Gastrocnemius medialis (tissue), 4 donors: ENCODE measurements at regions not wholly inside any gene's neighbourhood (a gene's known extent, or its start where the extent isn't known, plus 50 kb on each side); places are given as distances from the start of the nearest gene placed in this dataset.

Experiments used
- ATAC-seq, 2 donors: fragments of 150-250 bp; one replicate each; pipeline ENCODE4 v1.9.1; 2016
- DNase-seq, 2 donors: peaks; one replicate each; pipeline ENCODE4 v3.0.0-alpha.2; 2019
- H3K27ac ChIP-seq, 4 donors: fragments of 200-600 bp; sonication (generic); 1 replicate in 1 of 4; 2 replicates in 3 of 4; pipeline ENCODE4 v1.5.1; 2016 to 2018; ENCODE audit warnings: mild to moderate bottlenecking in 2 of 4, moderate library complexity in 1 of 4
- H3K27me3 ChIP-seq, 3 donors: fragments of 200-600 bp; sonication (generic) in 2 of 3; 1 replicate in 1 of 3; 2 replicates in 2 of 3; pipeline versions ENCODE4 v1.5.1 to v1.6.0; 2016 to 2019; ENCODE audit warnings: mild to moderate bottlenecking in 1 of 3, moderate library complexity in 1 of 3
- H3K36me3 ChIP-seq, 2 donors: fragments of 200-600 bp; sonication (generic) in 1 of 2; one replicate each; pipeline ENCODE4 v1.5.1; 2017 to 2018
- H3K4me1 ChIP-seq, 2 donors: fragments of 200-600 bp; sonication (generic) in 1 of 2; one replicate each; pipeline ENCODE4 v1.5.1; 2016 to 2017; ENCODE audit warnings: mild to moderate bottlenecking in 2 of 2
- H3K4me3 ChIP-seq, 4 donors: fragments of 200-600 bp; sonication (generic) in 3 of 4; 1 replicate in 1 of 4; 2 replicates in 3 of 4; pipeline ENCODE4 v1.5.1; 2016 to 2019; ENCODE audit warnings: mild to moderate bottlenecking in 2 of 4
- H3K9me3 ChIP-seq, 3 donors: fragments of 200-600 bp; sonication (generic) in 2 of 3; 1 replicate in 1 of 3; 2 replicates in 2 of 3; pipeline ENCODE4 v1.5.1; 2016 to 2019
- CTCF ChIP-seq, 5 experiments: fragments of 450-650 bp in 3 of 5; fragments of 200-600 bp in 2 of 5; sonication (generic) in 2 of 5; IDR thresholded peaks in 4 of 5; conservative IDR thresholded peaks in 1 of 5; 1 replicate in 4 of 5; 2 replicates in 1 of 5; pipeline ENCODE4 v1.5.1; 2016 to 2019; ENCODE audit warnings: antibody characterized with exemption in 5 of 5, mild to moderate bottlenecking in 3 of 5, moderate library complexity in 3 of 5
- POLR2A ChIP-seq, 2 donors: fragments of 450-650 bp; IDR thresholded peaks; one replicate each; pipeline ENCODE4 v1.6.1; 2017; ENCODE audit warnings: antibody characterized with exemption in 2 of 2, mild to moderate bottlenecking in 2 of 2, moderate library complexity in 2 of 2
- in situ Hi-C, 4 donors: fragments of 200-750 bp; cut with MboI; loops; one replicate each; pipeline versions ENCODE4 v1.15.0 to v1.8.0; 2017; ENCODE audit warnings: low sequenced_read_pairs in 4 of 4
- intact Hi-C: fragments of 100-400 bp; cut with DNase I; formaldehyde crosslinking; loops from one replicate; pipeline ENCODE4 v1.15.1; 2023; ENCODE audit warnings: low total_unique reads

- TF ChIP-seq POLR2A (IDR thresholded peaks at IDR 0.05) (no peak), CTCF (IDR thresholded peaks at IDR 0.05 in 4 of 5, conservative IDR thresholded peaks at IDR 0.05 in 1 of 5) (no peak)
- ATAC-seq = no peak
- in situ Hi-C loops (no loop called here), intact Hi-C loops (no loop called here)
- H3K27ac ChIP-seq = no peak overlapping the region
- no peak for DNase-seq
- no peaks in the 10 kb centered on the region for H3K9me3 ChIP-seq
- H3K4me1 ChIP-seq = no peaks in the 10 kb centered on the region
- no peaks in the 10 kb centered on the region for H3K27me3 ChIP-seq
- H3K36me3 ChIP-seq = no peaks in the 10 kb centered on the region
- H3K4me3 ChIP-seq = no peak overlapping the region
These were observed 121.3 kb downstream of the TFAP2B start for GRCh38 chr6:50939931-50940330.

- Histone ChIP-seq H3K4me1 (no peaks in the 10 kb centered on the region), H3K27me3 (no peaks in the 10 kb centered on the region), H3K27ac (no peak overlapping the region), H3K4me3 (no peak overlapping the region), H3K36me3 (no peaks in the 10 kb centered on the region), H3K9me3 (no peaks in the 10 kb centered on the region)
- TF ChIP-seq POLR2A (IDR thresholded peaks at IDR 0.05) (no peak), CTCF (IDR thresholded peaks at IDR 0.05 in 4 of 5, conservative IDR thresholded peaks at IDR 0.05 in 1 of 5) (no peak)
- in situ Hi-C loops (no loop called here), intact Hi-C loops (no loop called here)
- DNase-seq (no peak), ATAC-seq (no peak)
These were observed 127.1 kb downstream of the TFAP2B start for GRCh38 chr6:50945789-50946188.

GRCh38 chr6:50952092-50952907, 133.6 kb downstream of the TFAP2B start:
- Histone ChIP-seq H3K4me1 (peaks cover 0 to 2% of the 10 kb centered on the region in 2 donors), H3K27me3 (no peaks in the 10 kb centered on the region), H3K9me3 (no peaks in the 10 kb centered on the region), H3K36me3 (no peaks in the 10 kb centered on the region), H3K27ac (no peak overlapping the region), H3K4me3 (no peak overlapping the region)
- TF ChIP-seq POLR2A (IDR thresholded peaks at IDR 0.05) (no peak), CTCF (IDR thresholded peaks at IDR 0.05 in 4 of 5, conservative IDR thresholded peaks at IDR 0.05 in 1 of 5) (no peak)
- intact Hi-C loops = no loop called here
- ATAC-seq = no peak
- DNase-seq = no peak
- in situ Hi-C loops = no loop called here

- intact Hi-C loops = no loop called here
- no peak for DNase-seq
- no peak overlapping the region for H3K27ac ChIP-seq
- in situ Hi-C loops = no loop called here
- TF ChIP-seq POLR2A (IDR thresholded peaks at IDR 0.05) = no peak
- no peak for TF ChIP-seq CTCF (IDR thresholded peaks at IDR 0.05 in 4 of 5, conservative IDR thresholded peaks at IDR 0.05 in 1 of 5)
- no peak overlapping the region for H3K4me3 ChIP-seq
- ATAC-seq = no peak
- H3K36me3 ChIP-seq = no peaks in the 10 kb centered on the region
- H3K9me3 ChIP-seq = no peaks in the 10 kb centered on the region
- H3K27me3 ChIP-seq = no peaks in the 10 kb centered on the region
- peaks cover 0 to 2% of the 10 kb centered on the region in 2 donors for H3K4me1 ChIP-seq
These were observed 137.3 kb downstream of the TFAP2B start for GRCh38 chr6:50956014-50956413.
